ENCODE measurements at regions not wholly inside any gene's neighbourhood (a gene's known extent, or its start where the extent isn't known, plus 50 kb on each side); places are given as distances from the start of the nearest gene placed in this dataset.

DNA sequence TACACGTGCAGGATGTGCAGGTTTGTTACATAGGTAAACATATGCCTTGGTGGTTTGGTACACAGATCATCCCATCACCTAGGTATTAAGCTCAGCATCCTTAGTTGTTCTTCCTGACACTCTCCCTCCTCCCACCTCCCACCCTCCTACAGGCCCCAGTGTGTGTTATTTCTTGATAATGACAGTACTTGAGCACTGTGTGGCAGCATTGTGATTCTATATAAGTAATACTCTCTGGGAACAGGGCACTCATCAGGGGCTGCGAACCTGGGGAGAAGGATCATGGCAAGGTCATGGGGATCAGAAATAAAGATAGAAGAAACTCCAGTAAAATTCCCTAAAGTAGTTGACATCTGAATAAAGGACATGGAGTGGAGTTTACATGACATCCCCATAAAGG lies 1256.2 kb upstream of the CRIM1 start:
- TF ChIP-seq SP1 (IDR thresholded peaks at IDR 0.05) (no peak), REST (IDR thresholded peaks at IDR 0.05) (no peak), GABPA (IDR thresholded peaks at IDR 0.05 in 1 of 2, conservative IDR thresholded peaks at IDR 0.05 in 1 of 2) (no peak), YY1 (IDR thresholded peaks at IDR 0.05) (no peak), JUND (IDR thresholded peaks at IDR 0.05) (no peak)
- TF ChIP-seq, protein P1, sequence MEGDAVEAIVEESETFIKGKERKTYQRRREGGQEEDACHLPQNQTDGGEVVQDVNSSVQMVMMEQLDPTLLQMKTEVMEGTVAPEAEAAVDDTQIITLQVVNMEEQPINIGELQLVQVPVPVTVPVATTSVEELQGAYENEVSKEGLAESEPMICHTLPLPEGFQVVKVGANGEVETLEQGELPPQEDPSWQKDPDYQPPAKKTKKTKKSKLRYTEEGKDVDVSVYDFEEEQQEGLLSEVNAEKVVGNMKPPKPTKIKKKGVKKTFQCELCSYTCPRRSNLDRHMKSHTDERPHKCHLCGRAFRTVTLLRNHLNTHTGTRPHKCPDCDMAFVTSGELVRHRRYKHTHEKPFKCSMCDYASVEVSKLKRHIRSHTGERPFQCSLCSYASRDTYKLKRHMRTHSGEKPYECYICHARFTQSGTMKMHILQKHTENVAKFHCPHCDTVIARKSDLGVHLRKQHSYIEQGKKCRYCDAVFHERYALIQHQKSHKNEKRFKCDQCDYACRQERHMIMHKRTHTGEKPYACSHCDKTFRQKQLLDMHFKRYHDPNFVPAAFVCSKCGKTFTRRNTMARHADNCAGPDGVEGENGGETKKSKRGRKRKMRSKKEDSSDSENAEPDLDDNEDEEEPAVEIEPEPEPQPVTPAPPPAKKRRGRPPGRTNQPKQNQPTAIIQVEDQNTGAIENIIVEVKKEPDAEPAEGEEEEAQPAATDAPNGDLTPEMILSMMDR (IDR thresholded peaks at IDR 0.05; ENCODE audit: low read depth, low read length, missing input control): no peak
